GM18873 (cell line): ENCODE measurements at regions not wholly inside any gene's neighbourhood (a gene's known extent, or its start where the extent isn't known, plus 50 kb on each side); places are given as distances from the start of the nearest gene placed in this dataset.

ENCODE experiments used
- ATAC-seq: cut with Tn5 transposase; IDR thresholded peaks from one replicate; pipeline ENCODE4 v1.9.1; 2021; ENCODE audit warnings: mild to moderate bottlenecking, moderate library complexity, moderate number of reproducible peaks; ENCODE audit not compliant: unreplicated experiment, low FRiP score

GRCh38 chr6:156114541-156114940 lies 658.9 kb upstream of the NOX3 start:
- ATAC-seq = no peak

GRCh38 chr6:156113631-156114030 lies 658.0 kb upstream of the NOX3 start:
- no peak for ATAC-seq

- no peak for ATAC-seq
Observed at GRCh38 chr6:156111913-156112312, 656.3 kb upstream of the NOX3 start.

GRCh38 chr6:156110249-156110648 lies 654.6 kb upstream of the NOX3 start:
- ATAC-seq = no peak

GRCh38 chr6:156109713-156110112 lies 654.1 kb upstream of the NOX3 start:
- ATAC-seq = no peak

- ATAC-seq = no peak
Observed at GRCh38 chr6:156107624-156108101, 652.0 kb upstream of the NOX3 start.

GRCh38 chr6:156102129-156102528 lies 646.5 kb upstream of the NOX3 start:
- no peak for ATAC-seq

GRCh38 chr6:156098839-156099238 lies 643.2 kb upstream of the NOX3 start:
- no peak for ATAC-seq

GRCh38 chr6:156087487-156087886 lies 631.8 kb upstream of the NOX3 start:
- no peak for ATAC-seq

- no peak for ATAC-seq
Observed at GRCh38 chr6:156082012-156082411, 626.4 kb upstream of the NOX3 start.

- no peak for ATAC-seq
Observed at GRCh38 chr6:156080371-156080770, 624.7 kb upstream of the NOX3 start.

GRCh38 chr6:156068881-156069280 lies 613.2 kb upstream of the NOX3 start:
- ATAC-seq = no peak

GRCh38 chr6:156065849-156066248 lies 610.2 kb upstream of the NOX3 start:
- no peak for ATAC-seq

GRCh38 chr6:156062091-156062563 lies 606.5 kb upstream of the NOX3 start:
- no peak for ATAC-seq

GRCh38 chr6:156061465-156061864 lies 605.8 kb upstream of the NOX3 start:
- ATAC-seq = no peak

- no peak for ATAC-seq
Observed at GRCh38 chr6:156060013-156060412, 604.4 kb upstream of the NOX3 start.

GRCh38 chr6:156058356-156058755 lies 602.7 kb upstream of the NOX3 start:
- ATAC-seq = no peak

GRCh38 chr6:156057869-156058268 lies 602.2 kb upstream of the NOX3 start:
- no peak for ATAC-seq

GRCh38 chr6:156056085-156056484 lies 600.4 kb upstream of the NOX3 start:
- ATAC-seq = no peak

- no peak for ATAC-seq
Observed at GRCh38 chr6:156053626-156054025, 598.0 kb upstream of the NOX3 start.

GRCh38 chr6:156046841-156047449 lies 591.3 kb upstream of the NOX3 start:
- ATAC-seq = no peak

GRCh38 chr6:156046268-156046665 lies 590.6 kb upstream of the NOX3 start:
- ATAC-seq = no peak
